ENCODE measurements at regions not wholly inside any gene's neighbourhood (a gene's known extent, or its start where the extent isn't known, plus 50 kb on each side); places are given as distances from the start of the nearest gene placed in this dataset.

DNA sequence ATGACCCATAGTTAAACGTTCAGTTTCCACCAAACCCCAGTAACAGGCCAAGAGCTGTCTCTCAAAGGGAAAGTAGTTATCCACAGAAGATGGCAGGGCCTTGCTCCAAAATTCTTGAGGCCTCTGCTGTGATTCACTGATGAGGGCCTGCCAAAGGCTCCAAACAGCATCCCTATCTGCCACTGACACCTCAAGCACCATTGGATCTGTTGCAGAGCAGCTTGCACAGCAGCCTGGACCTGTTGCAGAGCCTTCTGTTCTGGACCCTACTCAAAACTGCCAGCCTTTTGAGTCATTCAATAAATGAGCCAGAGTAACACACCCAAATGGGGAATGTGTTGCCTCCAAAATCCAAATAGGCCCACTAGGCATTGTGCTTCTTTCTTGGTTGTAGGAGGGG lies 741.5 kb upstream of the RGMB start:
- Histone ChIP-seq H3K27ac (ENCODE audit: low read length) (no peak overlapping the region), H3K9me3 (ENCODE audit: control insufficient read depth, insufficient read depth, low read depth, low read length) (no peaks in the 10 kb centered on the region), H3K36me3 (ENCODE audit: control insufficient read depth, insufficient read depth, low read length) (no peaks in the 10 kb centered on the region), H3K27me3 (ENCODE audit: control insufficient read depth, insufficient read depth, low read length) (no peaks in the 10 kb centered on the region), H3K4me1 (ENCODE audit: control insufficient read depth, insufficient read depth, low read length) (no peaks in the 10 kb centered on the region), H3K4me3 (ENCODE audit: low read depth in 2 of 2, low read length in 2 of 2) (no peak overlapping the region)
- TF ChIP-seq, protein P1, sequence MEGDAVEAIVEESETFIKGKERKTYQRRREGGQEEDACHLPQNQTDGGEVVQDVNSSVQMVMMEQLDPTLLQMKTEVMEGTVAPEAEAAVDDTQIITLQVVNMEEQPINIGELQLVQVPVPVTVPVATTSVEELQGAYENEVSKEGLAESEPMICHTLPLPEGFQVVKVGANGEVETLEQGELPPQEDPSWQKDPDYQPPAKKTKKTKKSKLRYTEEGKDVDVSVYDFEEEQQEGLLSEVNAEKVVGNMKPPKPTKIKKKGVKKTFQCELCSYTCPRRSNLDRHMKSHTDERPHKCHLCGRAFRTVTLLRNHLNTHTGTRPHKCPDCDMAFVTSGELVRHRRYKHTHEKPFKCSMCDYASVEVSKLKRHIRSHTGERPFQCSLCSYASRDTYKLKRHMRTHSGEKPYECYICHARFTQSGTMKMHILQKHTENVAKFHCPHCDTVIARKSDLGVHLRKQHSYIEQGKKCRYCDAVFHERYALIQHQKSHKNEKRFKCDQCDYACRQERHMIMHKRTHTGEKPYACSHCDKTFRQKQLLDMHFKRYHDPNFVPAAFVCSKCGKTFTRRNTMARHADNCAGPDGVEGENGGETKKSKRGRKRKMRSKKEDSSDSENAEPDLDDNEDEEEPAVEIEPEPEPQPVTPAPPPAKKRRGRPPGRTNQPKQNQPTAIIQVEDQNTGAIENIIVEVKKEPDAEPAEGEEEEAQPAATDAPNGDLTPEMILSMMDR (IDR thresholded peaks at IDR 0.05), result no peak
- TF ChIP-seq SIN3A (IDR thresholded peaks at IDR 0.05; ENCODE audit: borderline replicate concordance, insufficient read depth, low read depth, low read length) (no peak), TCF7L2 (IDR thresholded peaks at IDR 0.05; ENCODE audit: low read depth, low read length) (no peak), POLR2AphosphoS5 (IDR thresholded peaks at IDR 0.05; ENCODE audit: low read depth, low read length) (no peak)
- TF ChIP-seq, protein P2, sequence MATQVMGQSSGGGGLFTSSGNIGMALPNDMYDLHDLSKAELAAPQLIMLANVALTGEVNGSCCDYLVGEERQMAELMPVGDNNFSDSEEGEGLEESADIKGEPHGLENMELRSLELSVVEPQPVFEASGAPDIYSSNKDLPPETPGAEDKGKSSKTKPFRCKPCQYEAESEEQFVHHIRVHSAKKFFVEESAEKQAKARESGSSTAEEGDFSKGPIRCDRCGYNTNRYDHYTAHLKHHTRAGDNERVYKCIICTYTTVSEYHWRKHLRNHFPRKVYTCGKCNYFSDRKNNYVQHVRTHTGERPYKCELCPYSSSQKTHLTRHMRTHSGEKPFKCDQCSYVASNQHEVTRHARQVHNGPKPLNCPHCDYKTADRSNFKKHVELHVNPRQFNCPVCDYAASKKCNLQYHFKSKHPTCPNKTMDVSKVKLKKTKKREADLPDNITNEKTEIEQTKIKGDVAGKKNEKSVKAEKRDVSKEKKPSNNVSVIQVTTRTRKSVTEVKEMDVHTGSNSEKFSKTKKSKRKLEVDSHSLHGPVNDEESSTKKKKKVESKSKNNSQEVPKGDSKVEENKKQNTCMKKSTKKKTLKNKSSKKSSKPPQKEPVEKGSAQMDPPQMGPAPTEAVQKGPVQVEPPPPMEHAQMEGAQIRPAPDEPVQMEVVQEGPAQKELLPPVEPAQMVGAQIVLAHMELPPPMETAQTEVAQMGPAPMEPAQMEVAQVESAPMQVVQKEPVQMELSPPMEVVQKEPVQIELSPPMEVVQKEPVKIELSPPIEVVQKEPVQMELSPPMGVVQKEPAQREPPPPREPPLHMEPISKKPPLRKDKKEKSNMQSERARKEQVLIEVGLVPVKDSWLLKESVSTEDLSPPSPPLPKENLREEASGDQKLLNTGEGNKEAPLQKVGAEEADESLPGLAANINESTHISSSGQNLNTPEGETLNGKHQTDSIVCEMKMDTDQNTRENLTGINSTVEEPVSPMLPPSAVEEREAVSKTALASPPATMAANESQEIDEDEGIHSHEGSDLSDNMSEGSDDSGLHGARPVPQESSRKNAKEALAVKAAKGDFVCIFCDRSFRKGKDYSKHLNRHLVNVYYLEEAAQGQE (IDR thresholded peaks at IDR 0.05; ENCODE audit: insufficient read depth in 1 of 2, low read depth in 2 of 2, low read length in 1 of 2), result no peak
- in situ Hi-C loops (cut with HindIII; ENCODE audit: low pct_unique_long_range_greater_than_20kb, low sequenced_read_pairs) (no loop called here), intact Hi-C loops (cut with micrococcal nuclease; ENCODE audit: unreplicated experiment) (no loop called here)
- ChIA-PET CTCF (no interaction called here), POLR2A (no interaction called here)
- ATAC-seq (no peak), DNase-seq (ENCODE audit: low read depth, low spot score) (no peak)
- BruUV-seq (replicated peaks), result no TSS peak

DNA sequence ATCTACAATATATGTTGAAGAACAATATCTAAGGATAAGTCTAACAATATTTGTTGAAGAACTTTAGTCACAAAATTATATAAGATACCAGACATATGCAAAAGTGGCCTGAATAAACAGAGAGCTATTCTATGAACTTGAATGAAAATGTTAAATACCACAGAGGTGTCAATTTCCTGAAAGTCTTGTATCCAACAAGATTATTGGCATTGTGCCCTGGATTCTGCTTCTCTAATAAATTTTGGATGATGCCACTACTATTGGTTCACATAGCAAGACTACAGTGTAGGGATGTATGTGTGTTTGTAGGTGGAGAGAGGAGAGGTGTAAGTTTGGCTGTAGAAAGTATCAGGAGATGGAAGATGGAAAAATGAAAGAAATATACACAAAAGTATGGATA lies 731.8 kb upstream of the RGMB start:
- DNase-seq (ENCODE audit: low read depth, low spot score) (no peak), ATAC-seq (no peak)
- Histone ChIP-seq H3K27ac (ENCODE audit: low read length) (no peak overlapping the region), H3K4me1 (ENCODE audit: control insufficient read depth, insufficient read depth, low read length) (no peaks in the 10 kb centered on the region), H3K9me3 (ENCODE audit: control insufficient read depth, insufficient read depth, low read depth, low read length) (no peaks in the 10 kb centered on the region), H3K27me3 (ENCODE audit: control insufficient read depth, insufficient read depth, low read length) (no peaks in the 10 kb centered on the region), H3K4me3 (ENCODE audit: low read depth in 2 of 2, low read length in 2 of 2) (no peak overlapping the region), H3K36me3 (ENCODE audit: control insufficient read depth, insufficient read depth, low read length) (no peaks in the 10 kb centered on the region)
- in situ Hi-C loops (cut with HindIII; ENCODE audit: low pct_unique_long_range_greater_than_20kb, low sequenced_read_pairs), result no loop called here
- CTCF ChIA-PET, result no interaction called here
- POLR2A ChIA-PET, result no interaction called here
- TF ChIP-seq, protein P1 (IDR thresholded peaks at IDR 0.05), result no peak
- TF ChIP-seq SIN3A (IDR thresholded peaks at IDR 0.05; ENCODE audit: borderline replicate concordance, insufficient read depth, low read depth, low read length) (no peak), TCF7L2 (IDR thresholded peaks at IDR 0.05; ENCODE audit: low read depth, low read length) (no peak), POLR2AphosphoS5 (IDR thresholded peaks at IDR 0.05; ENCODE audit: low read depth, low read length) (no peak)
- TF ChIP-seq, protein P2 (IDR thresholded peaks at IDR 0.05; ENCODE audit: insufficient read depth in 1 of 2, low read depth in 2 of 2, low read length in 1 of 2), result no peak
- intact Hi-C loops (cut with micrococcal nuclease; ENCODE audit: unreplicated experiment), result no loop called here
- BruUV-seq (replicated peaks), result no TSS peak
